Psoas muscle (tissue), 7 donors: ENCODE measurements at regions not wholly inside any gene's neighbourhood (a gene's known extent, or its start where the extent isn't known, plus 50 kb on each side); places are given as distances from the start of the nearest gene placed in this dataset.

Source experiments
- ATAC-seq, 4 donors: fragments of 200-7000 bp; cut with Tn5 transposase; one replicate each; pipeline ENCODE4 v1.9.1; 2020; ENCODE audit warnings: moderate library complexity in 3 of 4, mild to moderate bottlenecking in 2 of 4
- DNase-seq, 2 donors: peaks; one replicate each; pipeline ENCODE4 v3.0.0-alpha.2; 2020
- H3K27ac ChIP-seq: fragments of 200-600 bp; one replicate; pipeline ENCODE4 v1.8.0; 2022
- H3K27me3 ChIP-seq, 3 donors: fragments of 200-600 bp in 1 of 3; one replicate each; pipeline versions ENCODE4 v1.6.1 to v1.8.0; 2013 to 2022; ENCODE audit warnings: low read length in 2 of 3, mild to moderate bottlenecking in 2 of 3, moderate library complexity in 1 of 3; ENCODE audit not compliant: insufficient read depth in 3 of 3
- H3K36me3 ChIP-seq, 2 donors: fragments of 200-600 bp in 1 of 2; one replicate each; pipeline versions ENCODE4 v1.6.1 to v1.8.0; 2013 to 2022; ENCODE audit warnings: low read depth in 1 of 2, mild to moderate bottlenecking in 1 of 2, moderate library complexity in 1 of 2; ENCODE audit not compliant: insufficient read depth in 1 of 2
- H3K4me1 ChIP-seq: fragments of 200-600 bp; one replicate; pipeline ENCODE4 v1.8.0; 2022
- H3K4me3 ChIP-seq: fragments of 200-600 bp; one replicate; pipeline ENCODE4 v1.8.0; 2022; ENCODE audit warnings: mild to moderate bottlenecking
- H3K9me3 ChIP-seq: fragments of 200-600 bp; one replicate; pipeline ENCODE4 v1.8.0; 2022
- CTCF ChIP-seq: fragments of 200-600 bp; IDR thresholded peaks from one replicate; pipeline ENCODE4 v1.8.0; 2022; ENCODE audit warnings: antibody characterized with exemption
- WGBS, 3 donors: extraction: QIAGEN DNeasy Blood & Tissue Kit; methylation state at CpG; one replicate each; pipeline versions ENCODE4 v1.1.6 to v1.1.7; 2013; 5-methylcytosine and 5-hydroxymethylcytosine counted together
- intact Hi-C, 2 donors: fragments of 100-400 bp; cut with DNase I; formaldehyde crosslinking; loops; one replicate each; pipeline versions ENCODE4 v1.11.0 to v1.14.2; 2022
- donor health status: healthy with polysubstance abuse.
- donor health status: DM: no; HTN: no; CAD: no; lungs with moderate emphysema.
- donor health status: Bipolar disorder and iron deficiency.
- donor health status: healthy.
- donor health status: DM: yes; HTN: yes; CAD: no.
- donor health status: DM: no; HTN: no; CAD: no.
- donor health status: DM: yes; HTN: yes; CAD: no.

DNA sequence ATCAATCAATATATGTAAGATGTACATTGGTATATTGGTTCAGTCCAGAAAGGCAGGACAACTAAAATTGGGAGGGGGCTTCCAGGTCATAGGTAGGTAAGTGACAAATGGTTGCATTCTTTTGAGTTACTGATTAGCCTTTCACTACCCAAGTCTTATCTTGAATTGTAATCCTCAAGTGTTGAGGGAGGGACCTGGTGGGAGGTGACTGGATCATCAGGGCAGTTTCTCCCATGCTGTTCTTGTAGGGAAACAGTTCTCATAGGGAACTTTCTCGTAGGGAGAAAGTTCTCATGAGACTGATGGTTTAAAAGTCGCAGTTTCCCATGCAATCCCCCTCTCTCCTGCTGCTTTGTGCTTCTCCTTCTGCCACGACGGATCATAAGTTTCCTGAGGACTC lies 809.2 kb downstream of the KCNT2 start:
- peaks cover 4% of the 10 kb centered on the region for H3K9me3 ChIP-seq
- intact Hi-C loops, result no loop called here
- no peak overlapping the region for H3K27ac ChIP-seq
- no peaks in the 10 kb centered on the region for H3K36me3 ChIP-seq
- WGBS, 3 donors, result 80 to 82% (median 81%) methylated on average over 4 of the region's 4 CpGs
- DNase-seq, result no peak
- H3K27me3 ChIP-seq, result no peaks in the 10 kb centered on the region
- H3K4me1 ChIP-seq, result no peaks in the 10 kb centered on the region
- ATAC-seq, result no peak
- no peak overlapping the region for H3K4me3 ChIP-seq
- TF ChIP-seq CTCF, result no peak

DNA sequence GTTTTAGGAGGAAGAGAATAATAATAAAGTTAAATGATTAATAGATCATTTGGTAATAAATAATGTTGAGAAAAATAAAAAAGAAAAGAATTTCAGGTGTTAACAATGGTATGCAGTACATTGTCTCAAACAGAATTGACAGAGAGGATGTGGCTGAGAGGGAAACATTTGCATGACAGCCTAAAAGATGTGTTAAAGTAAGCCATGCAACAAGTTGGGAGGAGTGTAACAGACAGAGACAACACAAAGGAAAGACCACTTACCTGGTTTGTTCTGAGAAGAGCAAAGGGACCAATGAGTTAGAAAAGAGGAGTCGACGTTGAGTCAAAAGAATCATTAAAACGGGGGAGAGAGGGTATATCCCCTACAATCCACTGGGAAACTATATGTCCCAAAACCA lies 814.0 kb downstream of the KCNT2 start:
- no peaks in the 10 kb centered on the region for H3K9me3 ChIP-seq
- no peak for TF ChIP-seq CTCF
- H3K4me3 ChIP-seq, result no peak overlapping the region
- no peak for ATAC-seq
- no peaks in the 10 kb centered on the region for H3K27me3 ChIP-seq
- DNase-seq, result no peak
- no peaks in the 10 kb centered on the region for H3K36me3 ChIP-seq
- no peaks in the 10 kb centered on the region for H3K4me1 ChIP-seq
- H3K27ac ChIP-seq, result no peak overlapping the region
- intact Hi-C loops, result no loop called here
- WGBS, 3 donors, result 87 to 99% (median 96%) methylated on average over 3 of the region's 3 CpGs

- DNase-seq (no peak), ATAC-seq (no peak)
- H3K36me3 ChIP-seq, result no peaks in the 10 kb centered on the region
- H3K9me3 ChIP-seq, result peaks cover 6% of the 10 kb centered on the region
- TF ChIP-seq CTCF, result no peak
- WGBS, 3 donors, result 95 to 96% (median 96%) methylated on average over 7 of the region's 7 CpGs
- no peak overlapping the region for H3K4me3 ChIP-seq
- no peaks in the 10 kb centered on the region for H3K4me1 ChIP-seq
- H3K27ac ChIP-seq, result no peak overlapping the region
- no peaks in the 10 kb centered on the region for H3K27me3 ChIP-seq
- intact Hi-C loops, result no loop called here
Measured at GRCh38 chr1:195791796-195792195, 816.4 kb downstream of the KCNT2 start.

DNA sequence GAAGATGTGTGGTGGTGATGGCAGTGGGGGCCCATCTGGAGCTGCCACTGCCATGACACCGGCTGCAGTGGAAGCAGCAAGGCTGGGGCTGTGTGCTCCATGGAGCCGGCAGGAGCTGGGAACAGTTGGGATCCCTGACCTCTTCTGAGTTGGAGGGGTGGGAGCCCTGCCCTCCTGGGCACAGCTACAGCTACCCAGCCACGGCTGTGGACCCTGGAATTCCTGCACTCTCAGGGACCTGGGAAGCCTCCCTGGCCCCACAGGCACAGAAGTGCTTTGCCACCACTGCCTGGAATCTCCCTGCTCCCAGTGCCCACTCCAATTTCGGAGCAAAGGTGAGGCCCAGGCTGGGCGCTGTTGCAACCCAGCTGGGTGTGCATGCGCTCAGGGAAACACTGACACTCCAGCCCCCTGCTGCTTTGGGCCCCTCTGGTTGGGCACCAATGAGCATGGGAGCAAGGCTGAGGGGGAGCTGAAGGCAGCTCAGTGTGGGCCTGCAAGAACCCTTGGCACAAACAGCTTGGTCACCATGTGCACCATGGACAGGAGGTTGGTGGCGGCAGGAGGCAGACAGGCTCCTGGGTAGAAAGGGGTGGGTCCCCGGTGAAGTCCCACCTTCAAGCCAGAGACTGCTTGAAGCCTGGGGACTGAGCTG lies 817.6 kb downstream of the KCNT2 start:
- H3K36me3 ChIP-seq, result no peaks in the 10 kb centered on the region
- 79 to 87% (median 80%) methylated on average over 8 of the region's 8 CpGs for WGBS, 3 donors
- no peaks in the 10 kb centered on the region for H3K4me1 ChIP-seq
- peak in 1 of 2 donors; percentile 5 for DNase-seq
- TF ChIP-seq CTCF, result no peak
- peaks cover 6% of the 10 kb centered on the region for H3K9me3 ChIP-seq
- no peak for ATAC-seq
- H3K27ac ChIP-seq, result no peak overlapping the region
- H3K4me3 ChIP-seq, result no peak overlapping the region
- no peaks in the 10 kb centered on the region for H3K27me3 ChIP-seq
- intact Hi-C loops, result no loop called here

- intact Hi-C loops, result no loop called here
- no peak for TF ChIP-seq CTCF
- peaks cover 6% of the 10 kb centered on the region for H3K9me3 ChIP-seq
- DNase-seq, result no peak
- no peaks in the 10 kb centered on the region for H3K27me3 ChIP-seq
- no peak overlapping the region for H3K27ac ChIP-seq
- no peak for ATAC-seq
- H3K4me3 ChIP-seq, result no peak overlapping the region
- no peaks in the 10 kb centered on the region for H3K36me3 ChIP-seq
- WGBS, 3 donors, result 17 to 36% (median 28%) methylated on average over 2 of the region's 2 CpGs
- no peaks in the 10 kb centered on the region for H3K4me1 ChIP-seq
Measured at GRCh38 chr1:195789321-195789720, 818.9 kb downstream of the KCNT2 start.
